ENCODE measurements at regions not wholly inside any gene's neighbourhood (a gene's known extent, or its start where the extent isn't known, plus 50 kb on each side); places are given as distances from the start of the nearest gene placed in this dataset.

DNA sequence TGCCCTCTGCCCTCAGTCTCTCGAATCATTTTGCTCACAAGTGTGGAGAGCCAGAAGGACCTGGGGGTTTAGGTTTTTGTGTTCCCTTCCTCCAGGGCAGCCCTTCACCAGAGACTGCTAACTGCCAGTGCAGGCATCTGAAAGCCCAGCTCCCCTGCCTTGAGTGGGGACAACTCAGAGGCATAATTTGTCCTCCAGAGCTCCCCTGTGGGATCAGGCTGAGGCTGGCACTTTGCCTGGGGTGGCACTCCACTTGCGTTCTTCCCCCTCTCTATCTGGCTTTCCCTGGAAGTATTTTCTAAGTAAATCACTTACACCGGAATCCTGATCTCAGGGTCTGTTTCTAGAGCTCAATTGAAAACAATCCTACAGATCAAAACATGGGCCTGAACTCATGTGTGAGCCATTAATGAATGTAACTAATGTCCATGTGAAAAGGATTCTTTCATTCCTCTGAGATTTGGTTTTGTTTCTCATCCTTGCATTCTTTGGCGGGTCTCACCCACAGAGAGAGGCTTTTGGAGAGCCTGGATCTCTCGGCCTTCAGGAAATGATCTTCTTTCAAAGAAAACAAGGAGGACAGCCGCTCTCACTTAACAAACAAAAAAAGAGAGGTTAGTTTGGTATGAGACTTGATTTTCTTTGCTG is 125.7 kb upstream of the RIPOR2 start:
- TF ChIP-seq GATA3 (IDR thresholded peaks at IDR 0.05; ENCODE audit: low read depth, low read length) (no peak), GATA2 (IDR thresholded peaks at IDR 0.05; ENCODE audit: low read depth, low read length) (no peak)
